ENCODE measurements at regions not wholly inside any gene's neighbourhood (a gene's known extent, or its start where the extent isn't known, plus 50 kb on each side); places are given as distances from the start of the nearest gene placed in this dataset.

GRCh38 chr12:65658360-65658759, 165.9 kb upstream of the HMGA2 start:
- no peak for TF ChIP-seq NCOA1 (IDR thresholded peaks at IDR 0.05; ENCODE audit: low read depth)
- no peak for TF ChIP-seq POLR2AphosphoS5 (IDR thresholded peaks at IDR 0.05; ENCODE audit: control insufficient read depth, insufficient read depth, low read depth, low read length)
- no peak for TF ChIP-seq ZNF140 (CRISPR knock-in tag; IDR thresholded peaks at IDR 0.05)
- no peak for TF ChIP-seq KAT2B (IDR thresholded peaks at IDR 0.05; ENCODE audit: low read depth, low read length)
- TF ChIP-seq MAFF (IDR thresholded peaks at IDR 0.05; ENCODE audit: low read length), result no peak
- TF ChIP-seq BRCA1 (IDR thresholded peaks at IDR 0.05), result no peak
- no peak for TF ChIP-seq BRCA1 (CRISPR knock-in tag; IDR thresholded peaks at IDR 0.05)
- no peak for TF ChIP-seq HMG20A (CRISPR knock-in tag; conservative IDR thresholded peaks at IDR 0.05)
- no peak for TF ChIP-seq HNRNPL (IDR thresholded peaks at IDR 0.05; ENCODE audit: low read depth, low read length)
- TF ChIP-seq TARDBP (IDR thresholded peaks at IDR 0.05), result no peak
- TF ChIP-seq RCOR1 (IDR thresholded peaks at IDR 0.05; ENCODE audit: borderline replicate concordance in 1 of 2, low read depth in 2 of 2, low read length in 2 of 2), result no peak
- no peak for TF ChIP-seq CTCF (IDR thresholded peaks at IDR 0.05 in 2 of 3, conservative IDR thresholded peaks at IDR 0.05 in 1 of 3; ENCODE audit: insufficient read depth in 2 of 3, low read depth in 1 of 3, low read length in 3 of 3)
- TF ChIP-seq POLR2A (conservative IDR thresholded peaks at IDR 0.05), result no peak
